ENCODE measurements at regions not wholly inside any gene's neighbourhood (a gene's known extent, or its start where the extent isn't known, plus 50 kb on each side); places are given as distances from the start of the nearest gene placed in this dataset.
"Not testable (repeated sequence)": the region's sequence is repeated elsewhere in the genome, so short reads cannot be mapped to it uniquely, and the experiment has no call there.

GRCh38 chr7:16933296-16934279 is 51.8 kb upstream of the AGR3 start:
- DNase-seq, result no peak

GRCh38 chr7:16934722-16935340 is 53.0 kb upstream of the AGR3 start:
- DNase-seq, result no peak

DNA sequence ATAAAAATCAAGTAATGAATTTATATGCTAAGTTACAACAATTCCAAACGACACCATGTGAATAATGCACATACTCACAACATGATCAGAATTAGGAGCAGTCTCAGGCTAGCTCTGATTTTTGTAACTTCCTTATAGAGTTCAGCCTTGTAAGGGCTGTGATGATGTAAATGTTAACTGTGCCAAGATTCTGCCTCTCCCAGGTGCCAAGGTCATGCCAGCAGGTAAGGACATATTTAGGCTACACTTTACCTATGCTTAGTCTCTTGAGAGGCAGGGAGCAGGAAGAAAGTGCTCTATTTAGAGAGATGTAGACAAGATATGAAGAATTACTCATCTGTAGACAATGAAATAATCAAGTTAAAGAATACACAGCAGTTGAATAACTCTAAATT is 53.6 kb upstream of the AGR3 start:
- DNase-seq, result no peak

DNA sequence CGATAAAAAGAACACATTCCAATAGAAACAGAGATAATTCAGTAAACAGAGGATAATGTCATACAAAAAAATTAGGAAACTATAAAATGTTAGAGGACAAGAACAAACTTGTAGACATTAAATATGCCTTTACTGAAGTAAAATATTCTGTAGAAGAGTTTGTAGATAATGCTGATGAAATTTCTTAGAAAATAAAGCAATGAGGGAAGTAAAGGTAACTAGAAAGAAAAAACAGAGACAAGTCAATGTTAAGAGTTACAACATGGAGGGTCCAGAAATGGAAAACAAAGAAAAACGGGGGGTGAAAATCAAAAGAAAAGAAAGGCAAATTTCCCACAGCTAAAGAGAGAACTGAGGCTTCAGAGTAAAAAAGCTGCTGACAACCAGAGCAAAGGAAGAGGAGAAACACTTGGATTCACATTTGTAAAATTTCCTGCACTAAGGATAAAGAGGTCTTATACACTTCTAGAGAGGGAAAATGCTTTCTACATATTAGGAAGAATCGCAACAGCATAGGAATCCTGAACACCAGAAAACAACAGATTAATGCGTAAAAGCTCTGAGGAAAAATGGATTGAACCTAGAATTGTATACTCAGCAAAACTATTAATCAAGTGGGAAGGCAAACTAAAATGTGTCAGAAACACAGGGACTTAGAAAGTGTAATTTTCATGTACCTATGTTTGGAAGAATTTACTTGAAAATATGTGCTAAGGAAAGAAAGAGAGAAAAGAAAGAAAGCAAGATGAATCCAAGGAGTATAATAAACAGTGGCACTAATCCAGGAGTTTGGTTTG is 55.0 kb upstream of the AGR3 start:
- no peak for DNase-seq

- DNase-seq, result no peak
Observed at GRCh38 chr7:16939161-16939560, 57.4 kb upstream of the AGR3 start.

- no peak for DNase-seq
Observed at GRCh38 chr7:16940776-16941175, 59.0 kb upstream of the AGR3 start.

- DNase-seq, result no peak
Observed at GRCh38 chr7:16942929-16943509, 61.2 kb upstream of the AGR3 start.

- DNase-seq, result no peak
Observed at GRCh38 chr7:16944936-16945335, 63.2 kb upstream of the AGR3 start.

DNA sequence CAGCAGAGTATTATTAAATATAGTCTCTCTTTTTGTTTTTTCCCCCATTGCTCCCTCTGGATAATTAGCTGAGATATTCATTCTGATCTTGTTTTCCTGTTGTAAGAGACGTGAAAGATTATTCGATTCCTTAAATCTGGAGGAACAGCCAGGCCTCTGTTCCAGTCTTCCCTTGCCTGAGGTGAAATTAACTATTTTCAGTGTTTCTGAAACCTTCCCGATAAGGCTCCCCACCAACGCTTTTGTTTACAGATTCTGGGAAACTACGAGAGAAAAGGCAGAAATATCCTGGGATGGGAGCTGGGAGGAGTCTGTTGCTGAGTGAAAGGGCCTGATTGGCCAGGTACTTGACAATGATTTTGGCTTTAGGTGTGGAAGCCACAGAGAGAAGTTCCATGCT is 63.6 kb upstream of the AGR3 start:
- no peak for DNase-seq

- DNase-seq, result not testable (repeated sequence)
Observed at GRCh38 chr7:16948110-16948509, 66.3 kb upstream of the AGR3 start.

DNA sequence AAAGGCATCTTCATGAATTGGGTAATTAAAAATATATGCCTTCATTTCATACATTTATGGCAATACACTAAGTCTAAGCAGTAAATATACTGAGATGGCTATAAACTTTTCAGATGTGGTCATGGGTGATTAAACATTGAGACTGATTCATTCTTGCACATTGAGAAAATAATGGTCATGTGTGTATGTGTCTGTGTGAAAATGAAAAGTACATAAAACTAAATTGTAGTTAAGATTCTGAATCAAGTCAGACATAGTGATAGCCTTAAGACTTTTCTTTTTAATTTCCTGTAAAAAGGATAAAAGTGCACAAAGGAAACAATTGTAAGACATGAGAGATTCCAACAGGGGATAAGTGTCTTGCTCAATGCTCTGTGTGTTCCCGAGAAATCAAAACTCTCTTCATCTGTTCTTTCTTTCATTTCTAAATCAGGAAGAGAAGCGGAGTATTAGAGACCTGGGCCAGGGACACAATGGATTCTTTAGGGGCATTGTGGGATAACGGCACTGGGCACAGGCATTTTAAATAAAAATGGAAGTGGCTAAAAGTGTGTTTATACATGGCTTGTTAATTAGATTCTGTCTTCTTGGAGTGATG is 69.8 kb upstream of the AGR3 start:
- DNase-seq, result no peak

DNA sequence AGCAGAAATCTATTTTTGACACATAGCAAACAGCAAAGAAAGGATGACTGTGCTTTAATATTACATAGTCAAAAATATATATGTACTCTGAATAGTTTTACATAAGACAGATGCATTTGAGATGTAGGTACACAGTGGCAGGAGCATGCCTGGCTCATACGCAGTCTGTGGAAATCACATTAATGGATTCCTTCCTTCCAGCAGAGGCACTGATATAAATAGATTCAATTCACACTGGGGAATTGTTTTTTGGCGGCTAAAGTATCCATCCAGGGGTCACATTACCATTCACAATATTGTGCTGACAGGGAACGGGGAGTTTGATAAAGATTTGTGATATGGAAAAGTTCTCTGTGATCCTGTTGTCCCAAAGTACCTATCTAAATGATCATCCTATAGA is 72.5 kb upstream of the AGR3 start:
- no peak for DNase-seq

- DNase-seq, result no peak
Observed at GRCh38 chr7:16958724-16959123, 76.9 kb upstream of the AGR3 start.

GRCh38 chr7:16960337-16960965 is 78.7 kb upstream of the AGR3 start:
- DNase-seq, result no peak

DNA sequence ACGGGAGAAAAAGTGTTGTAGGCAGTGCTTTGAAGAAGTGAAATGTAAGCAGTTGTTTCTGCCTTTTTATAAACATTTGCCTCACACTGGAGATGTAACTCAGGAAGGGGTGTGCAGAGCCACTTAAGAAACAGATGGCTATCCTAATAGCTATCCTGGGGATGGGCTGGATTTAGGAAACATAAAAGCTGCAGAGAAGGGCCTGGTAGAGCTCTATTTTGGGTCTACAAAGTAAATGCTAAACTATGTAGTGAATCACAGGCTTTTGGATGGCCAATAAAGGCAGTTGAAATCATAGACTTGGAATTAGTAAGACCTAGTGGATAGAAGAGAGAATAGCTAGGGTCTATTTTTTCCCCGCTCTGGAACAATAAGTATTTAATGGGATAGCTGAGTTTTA is 79.9 kb upstream of the AGR3 start:
- DNase-seq, result no peak

- DNase-seq, result no peak
Observed at GRCh38 chr7:16963044-16963443, 81.3 kb upstream of the AGR3 start.

GRCh38 chr7:16965697-16966096 is 83.9 kb upstream of the AGR3 start:
- DNase-seq, result not testable (repeated sequence)

DNA sequence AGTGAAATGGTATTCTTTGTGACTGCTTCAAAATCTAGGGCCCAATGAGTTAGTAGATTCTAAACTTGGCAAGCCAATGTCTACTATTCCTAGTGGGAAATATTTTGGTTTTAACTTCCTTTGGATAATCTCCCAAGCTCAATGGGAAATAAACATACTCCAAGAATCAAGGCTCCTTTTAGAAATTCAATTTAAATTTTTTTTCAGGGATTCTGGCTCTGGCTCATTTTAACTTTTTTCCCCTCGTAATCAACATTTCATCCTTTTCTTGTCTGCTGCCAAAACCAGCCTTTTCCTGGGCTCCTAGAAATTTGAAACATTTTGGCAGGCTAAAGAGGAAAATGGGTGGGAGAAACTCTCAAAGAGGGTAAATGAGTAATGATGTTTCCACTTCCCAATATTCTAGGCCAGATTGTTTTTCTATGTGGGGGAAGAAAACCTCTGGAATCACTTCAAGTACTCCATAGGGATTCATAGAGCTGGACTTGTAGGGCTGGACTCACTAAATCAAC is 85.6 kb upstream of the AGR3 start:
- no peak for DNase-seq

DNA sequence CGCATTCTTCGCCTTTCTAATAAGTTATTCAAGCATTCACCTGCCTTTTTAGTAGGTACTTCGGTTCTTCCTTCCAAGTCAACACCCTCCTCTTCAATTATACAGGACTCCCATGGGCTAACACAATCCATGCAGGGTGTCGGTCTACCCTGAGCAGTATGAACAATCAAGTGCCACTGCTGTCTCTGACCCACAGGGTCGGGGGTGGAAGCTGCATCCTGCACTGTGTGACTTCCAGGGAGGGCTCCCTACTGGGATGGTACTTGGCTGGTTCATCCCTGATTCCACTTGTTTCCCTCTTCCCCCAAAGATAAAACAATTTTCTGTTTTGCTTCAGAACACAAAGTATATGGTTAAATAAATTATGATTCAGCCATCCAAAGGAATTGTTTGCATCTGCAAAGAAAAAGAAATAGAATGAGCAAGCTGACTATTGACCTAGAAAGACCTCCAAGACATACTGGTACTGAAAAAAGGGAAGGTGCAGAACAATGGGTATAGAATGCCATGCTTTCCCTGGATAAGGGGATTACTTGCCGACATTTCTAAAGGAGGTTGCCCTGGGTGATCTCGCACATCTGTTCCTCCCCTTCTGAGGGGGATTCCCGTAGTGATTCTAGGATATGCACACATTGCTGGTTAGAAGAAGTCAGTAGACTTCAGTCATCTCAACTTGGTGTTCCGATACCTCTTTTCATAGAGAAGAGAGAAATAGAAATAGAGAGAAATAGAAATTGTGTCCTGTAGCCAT is 89.1 kb upstream of the AGR3 start:
- no peak for DNase-seq

GRCh38 chr7:16975712-16976111 is 93.9 kb upstream of the AGR3 start:
- DNase-seq, result no peak
